ENCODE measurements at regions not wholly inside any gene's neighbourhood (a gene's known extent, or its start where the extent isn't known, plus 50 kb on each side); places are given as distances from the start of the nearest gene placed in this dataset.

DNA sequence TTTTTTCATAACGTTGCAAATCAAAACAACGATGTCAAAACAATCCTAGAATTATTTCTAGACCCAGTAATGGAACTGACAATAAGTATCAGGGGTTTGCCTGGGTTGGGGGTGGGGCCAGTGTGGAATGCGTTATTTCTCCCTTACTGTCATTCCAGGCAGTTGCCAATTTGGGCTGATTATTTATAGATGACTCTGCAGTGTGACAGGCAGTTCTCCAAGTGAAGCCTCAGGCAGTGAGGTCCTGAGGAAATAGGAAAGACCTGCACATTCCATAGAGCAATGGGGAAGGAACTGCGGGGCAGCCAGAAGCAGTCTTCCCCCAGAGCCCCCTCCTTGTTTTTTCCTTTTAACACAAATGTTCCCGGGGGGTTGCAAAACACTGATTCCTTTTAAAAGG, 179.0 kb downstream of the YTHDC2 start:
- TF ChIP-seq, protein P1, sequence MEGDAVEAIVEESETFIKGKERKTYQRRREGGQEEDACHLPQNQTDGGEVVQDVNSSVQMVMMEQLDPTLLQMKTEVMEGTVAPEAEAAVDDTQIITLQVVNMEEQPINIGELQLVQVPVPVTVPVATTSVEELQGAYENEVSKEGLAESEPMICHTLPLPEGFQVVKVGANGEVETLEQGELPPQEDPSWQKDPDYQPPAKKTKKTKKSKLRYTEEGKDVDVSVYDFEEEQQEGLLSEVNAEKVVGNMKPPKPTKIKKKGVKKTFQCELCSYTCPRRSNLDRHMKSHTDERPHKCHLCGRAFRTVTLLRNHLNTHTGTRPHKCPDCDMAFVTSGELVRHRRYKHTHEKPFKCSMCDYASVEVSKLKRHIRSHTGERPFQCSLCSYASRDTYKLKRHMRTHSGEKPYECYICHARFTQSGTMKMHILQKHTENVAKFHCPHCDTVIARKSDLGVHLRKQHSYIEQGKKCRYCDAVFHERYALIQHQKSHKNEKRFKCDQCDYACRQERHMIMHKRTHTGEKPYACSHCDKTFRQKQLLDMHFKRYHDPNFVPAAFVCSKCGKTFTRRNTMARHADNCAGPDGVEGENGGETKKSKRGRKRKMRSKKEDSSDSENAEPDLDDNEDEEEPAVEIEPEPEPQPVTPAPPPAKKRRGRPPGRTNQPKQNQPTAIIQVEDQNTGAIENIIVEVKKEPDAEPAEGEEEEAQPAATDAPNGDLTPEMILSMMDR (IDR thresholded peaks at IDR 0.05; ENCODE audit: insufficient read depth, low read length) = no peak
- TF ChIP-seq, protein P2, sequence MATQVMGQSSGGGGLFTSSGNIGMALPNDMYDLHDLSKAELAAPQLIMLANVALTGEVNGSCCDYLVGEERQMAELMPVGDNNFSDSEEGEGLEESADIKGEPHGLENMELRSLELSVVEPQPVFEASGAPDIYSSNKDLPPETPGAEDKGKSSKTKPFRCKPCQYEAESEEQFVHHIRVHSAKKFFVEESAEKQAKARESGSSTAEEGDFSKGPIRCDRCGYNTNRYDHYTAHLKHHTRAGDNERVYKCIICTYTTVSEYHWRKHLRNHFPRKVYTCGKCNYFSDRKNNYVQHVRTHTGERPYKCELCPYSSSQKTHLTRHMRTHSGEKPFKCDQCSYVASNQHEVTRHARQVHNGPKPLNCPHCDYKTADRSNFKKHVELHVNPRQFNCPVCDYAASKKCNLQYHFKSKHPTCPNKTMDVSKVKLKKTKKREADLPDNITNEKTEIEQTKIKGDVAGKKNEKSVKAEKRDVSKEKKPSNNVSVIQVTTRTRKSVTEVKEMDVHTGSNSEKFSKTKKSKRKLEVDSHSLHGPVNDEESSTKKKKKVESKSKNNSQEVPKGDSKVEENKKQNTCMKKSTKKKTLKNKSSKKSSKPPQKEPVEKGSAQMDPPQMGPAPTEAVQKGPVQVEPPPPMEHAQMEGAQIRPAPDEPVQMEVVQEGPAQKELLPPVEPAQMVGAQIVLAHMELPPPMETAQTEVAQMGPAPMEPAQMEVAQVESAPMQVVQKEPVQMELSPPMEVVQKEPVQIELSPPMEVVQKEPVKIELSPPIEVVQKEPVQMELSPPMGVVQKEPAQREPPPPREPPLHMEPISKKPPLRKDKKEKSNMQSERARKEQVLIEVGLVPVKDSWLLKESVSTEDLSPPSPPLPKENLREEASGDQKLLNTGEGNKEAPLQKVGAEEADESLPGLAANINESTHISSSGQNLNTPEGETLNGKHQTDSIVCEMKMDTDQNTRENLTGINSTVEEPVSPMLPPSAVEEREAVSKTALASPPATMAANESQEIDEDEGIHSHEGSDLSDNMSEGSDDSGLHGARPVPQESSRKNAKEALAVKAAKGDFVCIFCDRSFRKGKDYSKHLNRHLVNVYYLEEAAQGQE (IDR thresholded peaks at IDR 0.05; ENCODE audit: insufficient replicate concordance, low read depth) = no peak
- no peak for TF ChIP-seq GABPA (IDR thresholded peaks at IDR 0.05; ENCODE audit: low read depth)

Measured in HL-60 (cell line).